ENCODE measurements at regions not wholly inside any gene's neighbourhood (a gene's known extent, or its start where the extent isn't known, plus 50 kb on each side); places are given as distances from the start of the nearest gene placed in this dataset.

DNA sequence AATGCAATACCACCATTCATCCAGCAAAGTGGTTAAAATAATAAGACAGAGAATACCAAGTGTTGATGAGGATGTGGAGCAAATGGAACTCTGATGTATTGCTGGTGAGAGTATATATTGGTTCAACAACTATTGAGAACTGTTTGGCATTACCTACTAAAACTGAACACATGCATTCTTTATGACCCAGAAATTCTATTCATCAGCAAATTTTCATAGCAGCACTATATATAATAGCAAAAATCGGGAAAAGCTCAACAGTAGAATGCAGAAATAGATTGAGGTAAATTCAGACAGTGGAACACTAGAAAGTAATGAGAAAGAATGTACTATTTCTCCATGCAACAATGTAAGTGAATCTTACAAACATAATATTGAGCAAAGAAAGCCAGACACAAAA is 62.2 kb upstream of the FOXP4 start:
- no peak overlapping the region for H3K4me2 ChIP-seq (ENCODE audit: low read length)
- ChIA-PET POLR2A (no interaction called here), CTCF (no interaction called here), RAD21 (ENCODE audit: low non-redundant PET in 1 of 2, low total read pairs in 2 of 2, uncharacterized antibody in 2 of 2, unreplicated experiment in 2 of 2) (no interaction called here)
- TF ChIP-seq ZFX (IDR thresholded peaks at IDR 0.05) (no peak), POLR2AphosphoS5 (IDR thresholded peaks at IDR 0.05; ENCODE audit: low read depth, low read length) (no peak), EZH2 (IDR thresholded peaks at IDR 0.05) (no peak), EZH2phosphoT487 (IDR thresholded peaks at IDR 0.05; ENCODE audit: borderline replicate concordance) (no peak), RAD21 (IDR thresholded peaks at IDR 0.05; ENCODE audit: low read depth) (no peak), ZNF274 (IDR thresholded peaks at IDR 0.05; ENCODE audit: low read depth, low read length) (no peak), TCF7L2 (IDR thresholded peaks at IDR 0.05; ENCODE audit: borderline replicate concordance, extremely low read depth, insufficient read depth, insufficient read length) (no peak)
- TF ChIP-seq, protein P1, sequence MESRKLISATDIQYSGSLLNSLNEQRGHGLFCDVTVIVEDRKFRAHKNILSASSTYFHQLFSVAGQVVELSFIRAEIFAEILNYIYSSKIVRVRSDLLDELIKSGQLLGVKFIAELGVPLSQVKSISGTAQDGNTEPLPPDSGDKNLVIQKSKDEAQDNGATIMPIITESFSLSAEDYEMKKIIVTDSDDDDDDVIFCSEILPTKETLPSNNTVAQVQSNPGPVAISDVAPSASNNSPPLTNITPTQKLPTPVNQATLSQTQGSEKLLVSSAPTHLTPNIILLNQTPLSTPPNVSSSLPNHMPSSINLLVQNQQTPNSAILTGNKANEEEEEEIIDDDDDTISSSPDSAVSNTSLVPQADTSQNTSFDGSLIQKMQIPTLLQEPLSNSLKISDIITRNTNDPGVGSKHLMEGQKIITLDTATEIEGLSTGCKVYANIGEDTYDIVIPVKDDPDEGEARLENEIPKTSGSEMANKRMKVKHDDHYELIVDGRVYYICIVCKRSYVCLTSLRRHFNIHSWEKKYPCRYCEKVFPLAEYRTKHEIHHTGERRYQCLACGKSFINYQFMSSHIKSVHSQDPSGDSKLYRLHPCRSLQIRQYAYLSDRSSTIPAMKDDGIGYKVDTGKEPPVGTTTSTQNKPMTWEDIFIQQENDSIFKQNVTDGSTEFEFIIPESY (IDR thresholded peaks at IDR 0.05; ENCODE audit: extremely low read depth, insufficient replicate concordance, low read length) = no peak
- TF ChIP-seq, protein P2, sequence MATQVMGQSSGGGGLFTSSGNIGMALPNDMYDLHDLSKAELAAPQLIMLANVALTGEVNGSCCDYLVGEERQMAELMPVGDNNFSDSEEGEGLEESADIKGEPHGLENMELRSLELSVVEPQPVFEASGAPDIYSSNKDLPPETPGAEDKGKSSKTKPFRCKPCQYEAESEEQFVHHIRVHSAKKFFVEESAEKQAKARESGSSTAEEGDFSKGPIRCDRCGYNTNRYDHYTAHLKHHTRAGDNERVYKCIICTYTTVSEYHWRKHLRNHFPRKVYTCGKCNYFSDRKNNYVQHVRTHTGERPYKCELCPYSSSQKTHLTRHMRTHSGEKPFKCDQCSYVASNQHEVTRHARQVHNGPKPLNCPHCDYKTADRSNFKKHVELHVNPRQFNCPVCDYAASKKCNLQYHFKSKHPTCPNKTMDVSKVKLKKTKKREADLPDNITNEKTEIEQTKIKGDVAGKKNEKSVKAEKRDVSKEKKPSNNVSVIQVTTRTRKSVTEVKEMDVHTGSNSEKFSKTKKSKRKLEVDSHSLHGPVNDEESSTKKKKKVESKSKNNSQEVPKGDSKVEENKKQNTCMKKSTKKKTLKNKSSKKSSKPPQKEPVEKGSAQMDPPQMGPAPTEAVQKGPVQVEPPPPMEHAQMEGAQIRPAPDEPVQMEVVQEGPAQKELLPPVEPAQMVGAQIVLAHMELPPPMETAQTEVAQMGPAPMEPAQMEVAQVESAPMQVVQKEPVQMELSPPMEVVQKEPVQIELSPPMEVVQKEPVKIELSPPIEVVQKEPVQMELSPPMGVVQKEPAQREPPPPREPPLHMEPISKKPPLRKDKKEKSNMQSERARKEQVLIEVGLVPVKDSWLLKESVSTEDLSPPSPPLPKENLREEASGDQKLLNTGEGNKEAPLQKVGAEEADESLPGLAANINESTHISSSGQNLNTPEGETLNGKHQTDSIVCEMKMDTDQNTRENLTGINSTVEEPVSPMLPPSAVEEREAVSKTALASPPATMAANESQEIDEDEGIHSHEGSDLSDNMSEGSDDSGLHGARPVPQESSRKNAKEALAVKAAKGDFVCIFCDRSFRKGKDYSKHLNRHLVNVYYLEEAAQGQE (IDR thresholded peaks at IDR 0.05; ENCODE audit: low read depth) = no peak
- H3K27me3 ChIP-seq (ENCODE audit: insufficient read depth, low read length) = no peaks in the 10 kb centered on the region
- no peaks in the 10 kb centered on the region for H3K9me3 ChIP-seq (ENCODE audit: control insufficient read depth in 1 of 2, insufficient read depth in 1 of 2, low read depth in 1 of 2, low read length in 2 of 2)
- no peaks in the 10 kb centered on the region for H3K79me2 ChIP-seq (ENCODE audit: insufficient read depth, low read length)
- H3K4me1 ChIP-seq (ENCODE audit: control insufficient read depth in 1 of 2, insufficient read depth in 2 of 2, low read length in 2 of 2) = peaks cover 0 to 6% of the 10 kb centered on the region in 2 experiments; a peak in 1 of 4 replicates
- H3K9ac ChIP-seq (ENCODE audit: low read length) = no peak overlapping the region
- no peak for ATAC-seq
- H3K4me3 ChIP-seq (replicated peaks in 1 of 2; ENCODE audit: low read depth in 1 of 2, low read length in 2 of 2) = no peak overlapping the region
- DNase-seq (ENCODE audit: low read depth, low spot score) = no peak
- H3K36me3 ChIP-seq (ENCODE audit: control insufficient read depth in 1 of 2, insufficient read depth in 2 of 2, low read length in 2 of 2) = no peaks in the 10 kb centered on the region
- no peak overlapping the region for H3K27ac ChIP-seq (ENCODE audit: low read depth, low read length)
- intact Hi-C loops (cut with micrococcal nuclease) = no loop called here
- no TSS peak for BruUV-seq (replicated peaks)
- H4K20me1 ChIP-seq (ENCODE audit: insufficient read depth) = no peaks in the 10 kb centered on the region
- no peaks in the 10 kb centered on the region for H3K9me2 ChIP-seq (ENCODE audit: insufficient read depth)
- no peak overlapping the region for H2AFZ ChIP-seq (ENCODE audit: low read depth, low read length, poor library complexity, severe bottlenecking)

Data from HCT116 (cell line).